Loucy (cell line): ENCODE measurements at regions not wholly inside any gene's neighbourhood (a gene's known extent, or its start where the extent isn't known, plus 50 kb on each side); places are given as distances from the start of the nearest gene placed in this dataset.

ENCODE experiments used
- H2AFZ ChIP-seq: fragments of 200-600 bp; sonication (generic); 2 replicates; pipeline ENCODE4 v1.6.0; 2016; ENCODE audit warnings: antibody characterized with exemption, mild to moderate bottlenecking, low read length, moderate library complexity
- H3F3A ChIP-seq: fragments of 200-600 bp; 2 replicates; pipeline ENCODE4 v1.6.0; 2016; ENCODE audit warnings: antibody characterized with exemption, low read depth, mild to moderate bottlenecking
- H3K27me3 ChIP-seq: fragments of 200-600 bp; sonication (generic); 2 replicates; pipeline ENCODE4 v1.6.1; 2014; ENCODE audit warnings: low read length, mild to moderate bottlenecking; ENCODE audit not compliant: insufficient read depth, poor library complexity, severe bottlenecking
- H3K36me3 ChIP-seq: fragments of 200-600 bp; sonication (generic); 2 replicates; pipeline ENCODE4 v1.6.1; 2016; ENCODE audit warnings: low read length; ENCODE audit not compliant: insufficient read depth
- H3K4me1 ChIP-seq: fragments of 200-600 bp; sonication (generic); 2 replicates; pipeline ENCODE4 v1.5.1; 2014; ENCODE audit warnings: low read length, mild to moderate bottlenecking; ENCODE audit not compliant: insufficient read depth, poor library complexity, severe bottlenecking
- H3K4me2 ChIP-seq: fragments of 200-600 bp; sonication (generic); 2 replicates; pipeline ENCODE4 v1.6.0; 2014; ENCODE audit warnings: antibody characterized with exemption, low read length, low read depth, mild to moderate bottlenecking; ENCODE audit not compliant: poor library complexity, severe bottlenecking
- H3K4me3 ChIP-seq: fragments of 200-600 bp; sonication (generic); 2 replicates; pipeline ENCODE4 v1.5.1; 2014; ENCODE audit warnings: low read length, mild to moderate bottlenecking, mixed read lengths; ENCODE audit not compliant: poor library complexity, severe bottlenecking
- H3K79me2 ChIP-seq: fragments of 200-600 bp; sonication (generic); 2 replicates; pipeline ENCODE4 v1.6.1; 2014; ENCODE audit warnings: low read length; ENCODE audit not compliant: insufficient read depth
- H3K9ac ChIP-seq: fragments of 200-600 bp; sonication (generic); 2 replicates; pipeline ENCODE4 v1.6.0; 2014; ENCODE audit warnings: mild to moderate bottlenecking, low read depth, low read length, moderate library complexity; ENCODE audit not compliant: poor library complexity, severe bottlenecking
- H3K9me2 ChIP-seq: fragments of 200-600 bp; sonication (generic); replicated peaks from 2 replicates; pipeline ENCODE4 v1.6.1; 2016; ENCODE audit warnings: low read depth, low read length, mixed read lengths
- H3K9me3 ChIP-seq: fragments of 200-600 bp; sonication (generic); 2 replicates; pipeline ENCODE4 v1.6.1; 2014; ENCODE audit warnings: mild to moderate bottlenecking, antibody characterized with exemption, low read length, low read depth; ENCODE audit not compliant: insufficient read depth
- H4K20me1 ChIP-seq: fragments of 200-600 bp; sonication (generic); 2 replicates; pipeline ENCODE4 v1.6.0; 2014; ENCODE audit warnings: antibody characterized with exemption, low read length, mild to moderate bottlenecking; ENCODE audit not compliant: insufficient read depth, poor library complexity, severe bottlenecking
- CTCF ChIP-seq: fragments of 200-600 bp; sonication (generic); conservative IDR thresholded peaks from 2 replicates; pipeline ENCODE4 v1.5.1; 2014; ENCODE audit warnings: mild to moderate bottlenecking, antibody characterized with exemption, low read length
- EZH2phosphoT487 ChIP-seq: fragments of 200-600 bp; IDR thresholded peaks from 2 replicates; pipeline ENCODE4 v1.6.1; 2018; ENCODE audit warnings: antibody characterized with exemption, mild to moderate bottlenecking, moderate library complexity, borderline replicate concordance

- no peaks in the 10 kb centered on the region for H3K36me3 ChIP-seq
Measured at GRCh38 chr6:81003894-81004293, 748.6 kb downstream of the TENT5A start.

GRCh38 chr6:81003156-81003555, 749.3 kb downstream of the TENT5A start:
- H3K9me3 ChIP-seq = peaks cover 2% of the 10 kb centered on the region; the same call in 1 of the 2 replicates
- H3K36me3 ChIP-seq = no peaks in the 10 kb centered on the region
- no peaks in the 10 kb centered on the region for H3K79me2 ChIP-seq
- no peak overlapping the region for H2AFZ ChIP-seq
- H3K4me1 ChIP-seq = no peaks in the 10 kb centered on the region
- no peak overlapping the region for H3K4me3 ChIP-seq
- TF ChIP-seq EZH2phosphoT487 = no peak
- no peak for TF ChIP-seq CTCF
- no peaks in the 10 kb centered on the region for H3K9me2 ChIP-seq
- H3F3A ChIP-seq = no peaks in the 10 kb centered on the region
- no peak overlapping the region for H3K4me2 ChIP-seq
- no peaks in the 10 kb centered on the region for H4K20me1 ChIP-seq
- no peaks in the 10 kb centered on the region for H3K27me3 ChIP-seq
- H3K9ac ChIP-seq = no peak overlapping the region

More at GRCh38 chr6:81003894-81004293, 748.6 kb downstream of the TENT5A start:
- H3K79me2 ChIP-seq = no peaks in the 10 kb centered on the region
- H3K9ac ChIP-seq = no peak overlapping the region
- H4K20me1 ChIP-seq = no peaks in the 10 kb centered on the region
- H2AFZ ChIP-seq = no peak overlapping the region
- H3K4me1 ChIP-seq = no peaks in the 10 kb centered on the region
- no peak overlapping the region for H3K4me2 ChIP-seq
- no peaks in the 10 kb centered on the region for H3K9me2 ChIP-seq
- no peaks in the 10 kb centered on the region for H3K27me3 ChIP-seq
- peaks cover 2% of the 10 kb centered on the region; the same call in 1 of the 2 replicates for H3K9me3 ChIP-seq
- H3K4me3 ChIP-seq = no peak overlapping the region
- TF ChIP-seq CTCF (no peak), EZH2phosphoT487 (no peak)
- H3F3A ChIP-seq = no peaks in the 10 kb centered on the region

- no peak overlapping the region for H2AFZ ChIP-seq
- no peaks in the 10 kb centered on the region for H3K36me3 ChIP-seq
- H4K20me1 ChIP-seq = no peaks in the 10 kb centered on the region
- no peak overlapping the region for H3K4me3 ChIP-seq
- peaks cover 2% of the 10 kb centered on the region; the same call in 1 of the 2 replicates for H3K9me3 ChIP-seq
- H3K4me2 ChIP-seq = no peak overlapping the region
- no peaks in the 10 kb centered on the region for H3K27me3 ChIP-seq
- no peaks in the 10 kb centered on the region for H3K4me1 ChIP-seq
- H3K79me2 ChIP-seq = no peaks in the 10 kb centered on the region
- H3K9ac ChIP-seq = no peak overlapping the region
- no peaks in the 10 kb centered on the region for H3F3A ChIP-seq
- H3K9me2 ChIP-seq = no peaks in the 10 kb centered on the region
- TF ChIP-seq CTCF (no peak), EZH2phosphoT487 (no peak)
Measured at GRCh38 chr6:81002126-81002525, 750.4 kb downstream of the TENT5A start.
